ENCODE measurements at regions not wholly inside any gene's neighbourhood (a gene's known extent, or its start where the extent isn't known, plus 50 kb on each side); places are given as distances from the start of the nearest gene placed in this dataset.
"Not testable (repeated sequence)": the region's sequence is repeated elsewhere in the genome, so short reads cannot be mapped to it uniquely, and the experiment has no call there.

GRCh38 chr7:106571563-106571962 is 89.4 kb downstream of the CCDC71L start:
- DNase-seq, result no peak
- H3K4me3 Mint-ChIP-seq, result no peak overlapping the region
- H3K27ac Mint-ChIP-seq, result no peak overlapping the region
- ATAC-seq (replicated peaks), result no peak
- no peaks in the 10 kb centered on the region for H3K9me3 Mint-ChIP-seq
- no peaks in the 10 kb centered on the region for H3K36me3 Mint-ChIP-seq
- peaks cover 27 to 29% of the 10 kb centered on the region in 2 donors for H3K27me3 Mint-ChIP-seq
- no peaks in the 10 kb centered on the region for H3K4me1 Mint-ChIP-seq

- Mint-ChIP-seq H3K27me3 (peaks cover 27 to 29% of the 10 kb centered on the region in 2 donors), H3K9me3 (no peaks in the 10 kb centered on the region), H3K4me1 (no peaks in the 10 kb centered on the region), H3K36me3 (no peaks in the 10 kb centered on the region), H3K4me3 (no peak overlapping the region), H3K27ac (no peak overlapping the region)
- no peak for ATAC-seq (replicated peaks)
- DNase-seq, result no peak
Measured at GRCh38 chr7:106570948-106571418, 90.0 kb downstream of the CCDC71L start.

GRCh38 chr7:106570146-106570545 is 90.8 kb downstream of the CCDC71L start:
- no peak overlapping the region for H3K4me3 Mint-ChIP-seq
- DNase-seq, result no peak
- H3K27ac Mint-ChIP-seq, result no peak overlapping the region
- no peaks in the 10 kb centered on the region for H3K4me1 Mint-ChIP-seq
- H3K9me3 Mint-ChIP-seq, result no peaks in the 10 kb centered on the region
- no peak for ATAC-seq (replicated peaks)
- peaks cover 29 to 31% of the 10 kb centered on the region in 2 donors for H3K27me3 Mint-ChIP-seq
- no peaks in the 10 kb centered on the region for H3K36me3 Mint-ChIP-seq

- H3K36me3 Mint-ChIP-seq, result no peaks in the 10 kb centered on the region
- no peak for ATAC-seq (replicated peaks)
- no peak overlapping the region for H3K27ac Mint-ChIP-seq
- H3K27me3 Mint-ChIP-seq, result peaks cover 29 to 34% of the 10 kb centered on the region in 2 donors
- H3K9me3 Mint-ChIP-seq, result no peaks in the 10 kb centered on the region
- H3K4me1 Mint-ChIP-seq, result no peaks in the 10 kb centered on the region
- no peak overlapping the region for H3K4me3 Mint-ChIP-seq
- DNase-seq, result no peak
Measured at GRCh38 chr7:106569500-106569929, 91.4 kb downstream of the CCDC71L start.

GRCh38 chr7:106568680-106569499 is 92.1 kb downstream of the CCDC71L start:
- H3K27ac Mint-ChIP-seq, result no peak overlapping the region
- H3K4me1 Mint-ChIP-seq, result no peaks in the 10 kb centered on the region
- no peak for ATAC-seq (replicated peaks)

GRCh38 chr7:106568002-106568679 is 92.8 kb downstream of the CCDC71L start:
- Mint-ChIP-seq H3K4me3 (no peak overlapping the region), H3K4me1 (no peaks in the 10 kb centered on the region), H3K27ac (no peak overlapping the region), H3K36me3 (no peaks in the 10 kb centered on the region), H3K27me3 (peaks cover 24 to 35% of the 10 kb centered on the region in 2 donors), H3K9me3 (no peaks in the 10 kb centered on the region)
- DNase-seq (no peak), ATAC-seq (replicated peaks) (no peak)

More at GRCh38 chr7:106568680-106569499, 92.1 kb downstream of the CCDC71L start:
- Mint-ChIP-seq H3K9me3 (no peaks in the 10 kb centered on the region), H3K4me3 (no peak overlapping the region), H3K36me3 (no peaks in the 10 kb centered on the region), H3K27me3 (peaks cover 29 to 36% of the 10 kb centered on the region in 2 donors)
- no peak for DNase-seq

- H3K9me3 Mint-ChIP-seq; H3K4me1 Mint-ChIP-seq; H3K36me3 Mint-ChIP-seq; ATAC-seq (replicated peaks); H3K4me3 Mint-ChIP-seq; H3K27ac Mint-ChIP-seq; DNase-seq: not testable (repeated sequence)
- peaks cover 18 to 35% of the 10 kb centered on the region in 2 donors for H3K27me3 Mint-ChIP-seq
Measured at GRCh38 chr7:106567204-106568001, 93.6 kb downstream of the CCDC71L start.

- no peaks in the 10 kb centered on the region for H3K4me1 Mint-ChIP-seq
- no peak overlapping the region for H3K4me3 Mint-ChIP-seq
- peaks cover 13 to 31% of the 10 kb centered on the region in 2 donors for H3K27me3 Mint-ChIP-seq
- DNase-seq, result no peak
- H3K9me3 Mint-ChIP-seq, result no peaks in the 10 kb centered on the region
- H3K36me3 Mint-ChIP-seq, result no peaks in the 10 kb centered on the region
- no peak overlapping the region for H3K27ac Mint-ChIP-seq
- ATAC-seq (replicated peaks), result no peak
Measured at GRCh38 chr7:106566672-106567071, 94.3 kb downstream of the CCDC71L start.

- Mint-ChIP-seq H3K4me1 (no peaks in the 10 kb centered on the region), H3K27me3 (peaks cover 10 to 31% of the 10 kb centered on the region in 2 donors), H3K4me3 (no peak overlapping the region), H3K36me3 (no peaks in the 10 kb centered on the region), H3K9me3 (no peaks in the 10 kb centered on the region), H3K27ac (no peak overlapping the region)
- ATAC-seq (replicated peaks) (no peak), DNase-seq (no peak)
Measured at GRCh38 chr7:106566196-106566595, 94.8 kb downstream of the CCDC71L start.

- no peak overlapping the region for H3K27ac Mint-ChIP-seq
- no peak overlapping the region for H3K4me3 Mint-ChIP-seq
- peaks cover 0 to under 1% of the 10 kb centered on the region in 2 donors for H3K4me1 Mint-ChIP-seq
- DNase-seq (no peak), ATAC-seq (replicated peaks) (no peak)
- H3K36me3 Mint-ChIP-seq, result peaks cover 0 to under 1% of the 10 kb centered on the region in 2 donors
- H3K9me3 Mint-ChIP-seq, result peaks cover 0 to under 1% of the 10 kb centered on the region in 2 donors
- peaks cover 10 to 25% of the 10 kb centered on the region in 2 donors for H3K27me3 Mint-ChIP-seq
Measured at GRCh38 chr7:106565428-106565827, 95.5 kb downstream of the CCDC71L start.

GRCh38 chr7:106563466-106564150 is 97.3 kb downstream of the CCDC71L start:
- Mint-ChIP-seq H3K4me1 (peaks cover 0 to 3% of the 10 kb centered on the region in 2 donors), H3K36me3 (peaks cover 0 to 3% of the 10 kb centered on the region in 2 donors), H3K27me3 (peaks cover 11 to 30% of the 10 kb centered on the region in 2 donors), H3K27ac (no peak overlapping the region), H3K9me3 (peaks cover 3 to 4% of the 10 kb centered on the region in 2 donors), H3K4me3 (no peak overlapping the region)
- no peak for DNase-seq
- ATAC-seq (replicated peaks), result no peak

GRCh38 chr7:106562711-106563366 is 98.1 kb downstream of the CCDC71L start:
- Mint-ChIP-seq H3K9me3 (peaks cover 3 to 4% of the 10 kb centered on the region in 2 donors), H3K4me1 (peaks cover 0 to 3% of the 10 kb centered on the region in 2 donors), H3K36me3 (peaks cover 0 to 3% of the 10 kb centered on the region in 2 donors), H3K4me3 (no peak overlapping the region), H3K27ac (no peak overlapping the region), H3K27me3 (peaks cover 11 to 37% of the 10 kb centered on the region in 2 donors)
- DNase-seq (no peak), ATAC-seq (replicated peaks) (no peak)
